Gastrocnemius medialis (tissue), 4 donors: ENCODE measurements at regions not wholly inside any gene's neighbourhood (a gene's known extent, or its start where the extent isn't known, plus 50 kb on each side); places are given as distances from the start of the nearest gene placed in this dataset.

Experiments
- POLR2A ChIP-seq, 2 donors: fragments of 450-650 bp; IDR thresholded peaks; one replicate each; pipeline ENCODE4 v1.6.1; 2017; ENCODE audit warnings: antibody characterized with exemption in 2 of 2, mild to moderate bottlenecking in 2 of 2, moderate library complexity in 2 of 2
- TF ChIP-seq, protein P1 (sequence below), 5 experiments: fragments of 450-650 bp in 3 of 5; fragments of 200-600 bp in 2 of 5; sonication (generic) in 2 of 5; IDR thresholded peaks in 4 of 5; conservative IDR thresholded peaks in 1 of 5; 1 replicate in 4 of 5; 2 replicates in 1 of 5; pipeline ENCODE4 v1.5.1; 2016 to 2019; ENCODE audit warnings: antibody characterized with exemption in 5 of 5, mild to moderate bottlenecking in 3 of 5, moderate library complexity in 3 of 5

DNA sequence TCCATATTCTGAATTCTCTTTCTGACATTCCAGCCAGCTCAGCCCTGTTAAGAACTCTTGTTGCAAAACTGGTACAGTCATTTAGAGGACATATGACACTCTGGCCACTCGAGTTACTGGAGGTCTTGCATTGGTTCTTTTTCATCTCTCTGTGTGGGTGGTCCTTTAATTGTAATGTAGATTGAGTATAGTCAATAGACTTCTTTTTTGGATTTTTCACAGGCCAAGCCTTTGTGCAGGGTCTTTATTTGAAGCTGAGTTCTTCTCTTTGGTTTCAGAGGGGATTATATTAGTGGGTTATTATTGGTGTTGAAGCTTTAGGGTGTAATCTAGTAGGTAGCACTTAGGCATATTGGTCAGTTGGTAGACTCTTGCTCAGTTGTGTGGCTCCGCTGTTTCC, 118.0 kb upstream of the GIMD1 start:
- TF ChIP-seq, protein P1, sequence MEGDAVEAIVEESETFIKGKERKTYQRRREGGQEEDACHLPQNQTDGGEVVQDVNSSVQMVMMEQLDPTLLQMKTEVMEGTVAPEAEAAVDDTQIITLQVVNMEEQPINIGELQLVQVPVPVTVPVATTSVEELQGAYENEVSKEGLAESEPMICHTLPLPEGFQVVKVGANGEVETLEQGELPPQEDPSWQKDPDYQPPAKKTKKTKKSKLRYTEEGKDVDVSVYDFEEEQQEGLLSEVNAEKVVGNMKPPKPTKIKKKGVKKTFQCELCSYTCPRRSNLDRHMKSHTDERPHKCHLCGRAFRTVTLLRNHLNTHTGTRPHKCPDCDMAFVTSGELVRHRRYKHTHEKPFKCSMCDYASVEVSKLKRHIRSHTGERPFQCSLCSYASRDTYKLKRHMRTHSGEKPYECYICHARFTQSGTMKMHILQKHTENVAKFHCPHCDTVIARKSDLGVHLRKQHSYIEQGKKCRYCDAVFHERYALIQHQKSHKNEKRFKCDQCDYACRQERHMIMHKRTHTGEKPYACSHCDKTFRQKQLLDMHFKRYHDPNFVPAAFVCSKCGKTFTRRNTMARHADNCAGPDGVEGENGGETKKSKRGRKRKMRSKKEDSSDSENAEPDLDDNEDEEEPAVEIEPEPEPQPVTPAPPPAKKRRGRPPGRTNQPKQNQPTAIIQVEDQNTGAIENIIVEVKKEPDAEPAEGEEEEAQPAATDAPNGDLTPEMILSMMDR (IDR thresholded peaks at IDR 0.05 in 4 of 5, conservative IDR thresholded peaks at IDR 0.05 in 1 of 5), result no peak
- TF ChIP-seq POLR2A (IDR thresholded peaks at IDR 0.05), result no peak
